ENCODE measurements at regions not wholly inside any gene's neighbourhood (a gene's known extent, or its start where the extent isn't known, plus 50 kb on each side); places are given as distances from the start of the nearest gene placed in this dataset.
"Not testable (repeated sequence)": the region's sequence is repeated elsewhere in the genome, so short reads cannot be mapped to it uniquely, and the experiment has no call there.

DNA sequence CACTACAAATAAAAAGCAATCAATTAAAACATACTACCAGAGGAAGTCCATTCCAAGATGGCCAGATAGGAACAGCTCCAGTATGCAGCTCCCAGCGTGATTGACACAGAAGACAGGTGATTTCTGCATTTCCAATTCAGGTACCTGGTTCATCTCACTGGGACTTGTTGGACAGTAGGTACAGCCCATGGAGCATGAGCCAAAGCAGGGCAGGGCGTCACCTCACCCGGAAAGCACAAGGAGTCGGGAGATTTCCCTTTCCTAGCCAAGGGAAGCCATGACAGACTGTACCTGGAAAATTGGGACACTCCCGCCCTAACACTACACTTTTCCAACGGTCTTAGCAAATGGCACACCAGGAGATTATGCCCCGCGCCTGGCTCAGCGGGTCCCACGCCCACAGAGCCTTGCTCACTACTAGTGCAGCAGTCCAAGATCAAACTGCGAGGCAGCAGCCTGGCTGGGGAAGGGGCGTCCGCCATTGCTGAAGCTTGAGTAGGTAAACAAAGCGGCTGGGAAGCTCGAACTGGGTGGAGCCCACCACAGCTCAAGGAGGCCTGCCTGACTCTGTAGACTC lies 106.0 kb downstream of the BUD13 start:
- DNase-seq (ENCODE audit: low spot score) = not testable (repeated sequence)

DNA sequence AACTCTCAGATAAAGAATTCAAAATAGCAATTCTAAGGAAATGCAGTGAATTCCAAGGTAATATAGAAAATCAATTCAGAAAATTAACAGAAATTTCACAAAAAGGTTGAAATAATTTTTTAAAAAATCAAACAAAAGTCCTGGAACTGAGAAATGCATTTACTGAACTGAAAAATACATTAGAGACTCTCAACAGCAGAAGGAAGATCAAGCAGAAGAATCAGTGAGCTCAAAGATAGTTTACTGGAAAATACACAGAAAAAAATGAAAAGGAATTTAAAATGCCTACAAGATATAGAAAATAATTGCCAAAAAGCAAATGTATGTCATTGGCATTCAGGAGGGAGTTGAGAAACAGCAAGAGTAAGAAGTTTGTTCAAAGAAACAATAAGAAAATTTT lies 107.3 kb downstream of the BUD13 start:
- DNase-seq (ENCODE audit: low spot score) = no peak

DNA sequence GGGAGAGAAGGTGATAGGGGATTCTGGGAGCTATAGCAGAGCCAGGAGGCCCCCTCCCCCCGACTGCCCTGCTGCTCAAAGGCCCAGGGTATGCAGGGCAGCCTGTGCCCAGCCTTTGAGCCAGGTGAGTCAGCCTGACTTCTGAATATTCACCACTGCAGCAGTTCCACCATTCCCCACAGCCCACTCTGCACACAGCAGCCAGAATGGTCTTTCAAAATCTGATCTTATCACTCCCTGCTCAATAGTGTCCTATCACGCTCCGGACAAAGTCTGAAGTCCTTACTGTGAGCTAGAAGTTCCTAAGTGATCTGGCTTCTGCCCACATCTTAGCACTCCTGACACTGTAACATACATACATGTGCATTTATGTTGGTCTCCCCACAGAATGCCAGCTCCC lies 111.7 kb downstream of the BUD13 start:
- no peak for DNase-seq (ENCODE audit: low spot score)

DNA sequence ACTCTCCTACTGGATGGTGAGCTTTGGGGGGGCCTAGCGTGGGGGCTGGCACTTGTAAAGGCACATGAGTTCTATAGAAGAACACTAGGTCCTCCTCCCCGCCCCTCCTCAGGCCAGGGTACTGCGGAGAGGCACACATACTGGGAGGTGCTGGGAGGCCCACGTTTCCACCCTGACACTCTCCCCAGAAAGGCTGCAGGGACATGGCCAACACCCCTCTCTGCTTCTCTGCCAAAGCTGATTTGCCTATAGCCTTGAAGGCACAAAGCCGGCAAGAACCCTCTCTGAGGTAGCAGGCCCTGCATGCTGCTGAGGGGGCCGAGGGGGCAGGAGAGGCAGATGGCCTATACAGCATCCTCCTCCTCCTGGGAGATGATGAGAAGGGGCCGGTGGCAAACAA lies 112.8 kb downstream of the BUD13 start:
- DNase-seq (ENCODE audit: low spot score) = no peak

DNA sequence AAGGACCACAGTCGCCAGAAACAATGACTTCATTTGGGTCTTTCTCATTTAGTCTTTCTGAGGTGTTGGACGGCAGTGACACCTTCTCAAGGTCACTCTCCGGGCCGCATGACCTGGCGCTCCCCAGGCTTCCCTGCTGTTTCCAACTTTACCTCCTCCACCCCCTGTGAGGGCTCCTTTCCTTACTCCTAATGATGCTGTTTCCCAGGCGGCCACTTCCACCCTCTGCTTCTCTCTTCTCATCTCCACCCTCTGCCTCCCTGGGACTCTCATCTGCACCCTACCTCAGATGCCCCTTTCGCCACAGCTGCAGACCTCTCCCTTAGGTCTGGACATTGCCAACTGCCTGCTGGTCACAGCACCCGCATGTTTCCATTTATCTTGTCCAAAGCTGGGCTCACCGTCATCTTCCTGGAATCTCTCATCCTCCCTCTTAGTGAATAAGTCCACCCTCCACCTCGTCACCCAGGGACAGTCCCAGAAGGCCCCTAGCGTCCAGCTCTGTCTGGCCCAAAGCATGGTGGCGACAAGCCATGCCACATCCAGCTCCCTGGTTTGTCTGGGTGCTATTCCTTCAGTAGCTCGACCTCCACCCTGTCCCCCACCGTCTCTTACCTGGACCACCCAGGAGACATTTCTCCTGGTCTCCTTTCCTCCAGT lies 113.8 kb downstream of the BUD13 start:
- DNase-seq (ENCODE audit: low spot score) = no peak

DNA sequence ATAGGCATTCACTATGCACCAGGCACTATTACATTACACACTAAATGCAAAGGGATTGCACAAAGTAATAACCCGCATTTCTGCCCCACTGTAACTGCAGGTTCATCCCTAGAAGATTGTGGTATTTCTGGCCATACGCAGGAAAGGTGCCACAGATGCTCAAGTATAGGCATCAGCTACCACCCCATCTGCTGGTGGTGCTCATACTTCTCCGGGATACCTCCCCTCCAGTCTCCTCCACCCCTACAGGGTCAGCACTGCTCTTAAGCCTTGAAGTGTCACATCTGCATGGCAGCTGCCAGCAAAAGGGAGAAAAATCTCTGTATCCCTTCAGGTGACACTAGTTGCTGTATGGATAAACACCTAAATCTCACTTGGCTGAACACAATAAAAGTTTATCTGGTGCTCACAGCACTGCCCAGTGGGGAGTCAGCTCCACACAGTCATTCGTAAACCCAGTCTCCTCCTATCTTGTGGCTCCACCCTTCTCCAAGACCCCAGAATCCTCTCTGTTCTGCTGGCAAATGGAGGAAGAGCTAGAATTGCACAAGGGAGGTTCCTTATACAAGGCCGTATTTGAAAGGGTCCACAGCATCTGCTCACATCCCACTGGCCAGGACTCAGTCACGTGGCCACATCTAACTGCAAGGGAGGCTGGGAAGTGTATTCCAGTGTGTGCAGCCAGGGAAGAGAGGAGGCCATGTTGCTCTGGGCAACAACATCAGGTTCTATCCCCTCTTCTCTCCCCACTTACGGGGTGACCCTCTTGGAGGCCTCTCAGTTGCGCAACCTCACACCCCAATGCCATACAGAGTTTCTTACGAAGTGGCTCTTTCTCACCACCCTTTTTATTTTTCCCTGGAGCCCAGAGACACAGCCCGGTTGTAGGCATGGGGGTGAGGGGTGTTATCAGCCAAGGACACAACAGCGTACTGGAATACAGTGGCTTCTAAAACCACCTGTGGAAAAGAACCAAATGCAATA lies 114.7 kb downstream of the BUD13 start:
- DNase-seq (ENCODE audit: low spot score) = no peak

DNA sequence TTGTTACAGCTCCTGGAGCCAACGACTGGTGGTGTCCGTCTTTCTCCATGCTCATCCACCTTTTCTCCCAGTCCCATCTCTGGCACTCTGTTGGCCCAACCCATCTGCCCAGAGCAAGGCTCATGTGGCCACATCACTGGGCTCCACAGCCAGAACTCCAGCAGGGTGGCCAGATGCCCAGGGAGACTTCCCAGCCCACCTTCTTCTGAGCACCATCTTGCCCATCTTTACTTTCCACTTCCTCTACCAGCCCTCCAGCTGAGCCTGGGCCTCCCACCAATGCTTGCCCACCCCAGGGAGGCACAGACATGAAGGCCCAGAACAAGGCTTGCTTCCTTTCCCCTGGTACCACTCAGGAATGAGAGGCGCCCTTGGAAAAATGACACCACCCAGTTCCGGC lies 116.8 kb downstream of the BUD13 start:
- DNase-seq (ENCODE audit: low spot score) = no peak

DNA sequence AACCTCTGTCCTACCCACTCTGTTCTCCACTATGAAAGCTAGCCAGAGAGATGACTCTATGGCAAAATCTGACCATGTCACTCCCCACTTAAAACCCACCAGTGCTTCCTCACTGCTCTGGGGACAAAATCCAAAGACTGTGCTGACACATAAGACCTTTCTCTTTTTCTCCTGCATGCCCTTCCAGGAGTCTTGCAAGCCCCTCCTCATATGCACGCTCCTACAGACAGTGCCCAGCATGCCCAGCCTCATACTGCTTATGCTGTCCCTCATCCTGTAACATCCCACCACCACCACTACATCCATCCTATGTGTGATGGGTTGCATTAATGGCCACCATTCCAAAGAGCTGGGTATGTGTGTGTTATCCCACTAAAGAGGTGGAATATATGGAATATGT lies 118.3 kb downstream of the BUD13 start:
- DNase-seq (ENCODE audit: low spot score) = no peak

DNA sequence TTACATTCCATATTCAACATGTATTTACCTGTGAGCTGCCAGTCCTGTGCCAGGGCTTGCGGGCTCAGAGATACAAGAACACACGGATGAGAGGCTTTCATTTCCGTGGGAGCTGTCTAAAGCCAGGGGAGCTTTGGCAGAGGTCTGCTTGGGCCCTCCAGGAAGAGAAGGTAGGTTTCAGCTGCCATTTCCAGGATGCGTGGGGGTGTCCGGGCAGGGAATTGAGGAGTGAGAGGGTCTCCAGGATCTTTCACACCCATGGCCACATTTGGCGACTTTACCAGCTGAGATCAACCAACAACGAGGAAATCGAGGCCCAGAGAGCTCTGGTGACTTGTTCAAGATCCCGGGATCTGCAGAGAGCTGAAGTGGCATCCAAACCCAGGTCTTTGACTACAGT lies 119.6 kb downstream of the BUD13 start:
- DNase-seq (ENCODE audit: low spot score) = no peak

DNA sequence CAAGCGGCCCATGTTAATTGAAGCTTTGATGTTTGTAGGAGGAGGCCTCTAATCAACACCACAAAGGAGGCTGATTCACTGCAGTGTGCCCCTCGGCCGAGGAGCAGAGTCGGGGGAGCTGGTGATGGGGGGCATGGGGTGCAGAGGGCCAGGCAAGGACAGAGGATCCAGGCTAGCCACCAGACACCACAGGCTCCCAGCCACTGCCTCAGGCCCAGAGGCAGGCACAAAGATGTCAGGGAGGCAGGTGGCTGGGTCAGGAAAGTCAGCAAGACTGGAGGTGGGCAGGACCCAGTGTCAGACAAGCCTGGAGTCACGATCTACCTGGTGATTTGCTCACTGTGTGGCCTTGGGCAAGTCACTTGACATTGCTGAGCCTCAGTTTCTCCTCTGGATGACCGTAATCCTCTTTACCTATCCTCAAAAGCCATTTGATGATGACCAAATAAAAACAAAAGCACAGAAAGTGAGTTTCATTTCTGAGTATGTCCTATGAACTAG lies 121.0 kb downstream of the BUD13 start:
- DNase-seq (ENCODE audit: low spot score) = no peak

DNA sequence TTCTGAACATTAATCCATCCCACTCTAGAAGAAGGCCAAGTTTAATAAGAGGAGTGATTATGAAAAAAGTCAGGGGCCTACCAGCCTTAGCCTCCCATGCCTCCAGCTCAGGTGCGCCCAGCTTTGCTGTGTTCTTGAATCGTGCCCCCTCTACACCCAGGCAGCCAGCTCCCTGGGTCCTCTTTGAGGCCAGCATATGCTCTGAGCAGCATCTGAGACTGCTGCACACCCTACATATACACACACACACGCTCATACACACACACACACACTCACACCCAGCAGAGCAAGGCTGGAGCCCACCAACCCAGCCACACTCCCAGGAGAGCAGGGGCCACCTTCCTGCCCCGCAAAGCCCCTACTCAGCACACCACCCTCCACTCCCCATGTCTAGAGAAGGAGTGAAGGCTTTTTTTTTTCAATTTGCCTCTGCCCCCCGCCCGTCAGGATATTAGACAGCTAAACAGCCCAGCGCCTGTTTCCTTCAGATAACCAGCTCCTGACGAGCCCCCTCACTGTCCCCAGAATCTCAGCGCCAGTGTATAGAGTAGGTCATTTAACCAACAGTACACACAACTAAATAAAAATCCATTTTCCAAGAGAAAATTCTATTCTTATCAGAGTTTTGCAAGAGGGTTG lies 121.6 kb downstream of the BUD13 start:
- no peak for DNase-seq (ENCODE audit: low spot score)

DNA sequence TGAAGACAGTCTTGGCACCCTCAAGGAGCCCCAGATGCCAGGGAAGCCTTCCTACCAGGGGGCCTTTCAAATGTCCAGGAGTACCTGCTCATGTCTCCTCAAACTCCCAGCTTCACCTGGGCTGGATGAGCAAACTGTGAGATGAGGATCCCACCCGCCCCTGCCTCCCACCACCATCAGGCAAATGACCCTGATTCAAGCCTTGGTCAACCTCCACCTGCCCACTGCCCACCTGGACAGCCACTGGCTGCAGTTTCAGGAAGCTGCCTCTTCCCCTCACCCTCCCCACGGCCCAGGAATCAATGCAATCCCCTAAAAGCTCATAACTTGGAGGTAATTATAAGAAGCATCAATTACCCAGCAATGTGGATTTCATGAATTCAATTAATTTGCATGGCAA lies 122.7 kb downstream of the BUD13 start:
- no peak for DNase-seq (ENCODE audit: low spot score)

DNA sequence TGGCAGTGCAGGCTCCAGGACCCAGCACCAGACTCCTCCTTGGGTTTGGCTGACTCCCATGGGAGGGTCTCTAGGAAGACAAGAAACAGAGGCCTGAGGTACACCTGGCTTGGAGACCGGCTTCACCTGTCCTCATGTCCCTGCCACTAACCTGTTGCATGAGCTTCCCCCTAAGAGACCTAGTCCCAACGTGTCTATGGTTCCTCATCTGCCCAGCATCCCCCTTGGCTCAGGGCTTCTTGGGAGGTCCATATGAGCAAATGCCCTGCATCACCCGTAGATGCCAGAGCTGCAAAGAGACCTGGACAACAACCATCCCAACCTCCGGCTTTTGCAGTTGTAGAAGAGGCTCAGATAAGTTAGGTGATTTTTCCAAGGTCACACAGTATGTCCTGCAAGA lies 123.5 kb downstream of the BUD13 start:
- DNase-seq (ENCODE audit: low spot score) = no peak

DNA sequence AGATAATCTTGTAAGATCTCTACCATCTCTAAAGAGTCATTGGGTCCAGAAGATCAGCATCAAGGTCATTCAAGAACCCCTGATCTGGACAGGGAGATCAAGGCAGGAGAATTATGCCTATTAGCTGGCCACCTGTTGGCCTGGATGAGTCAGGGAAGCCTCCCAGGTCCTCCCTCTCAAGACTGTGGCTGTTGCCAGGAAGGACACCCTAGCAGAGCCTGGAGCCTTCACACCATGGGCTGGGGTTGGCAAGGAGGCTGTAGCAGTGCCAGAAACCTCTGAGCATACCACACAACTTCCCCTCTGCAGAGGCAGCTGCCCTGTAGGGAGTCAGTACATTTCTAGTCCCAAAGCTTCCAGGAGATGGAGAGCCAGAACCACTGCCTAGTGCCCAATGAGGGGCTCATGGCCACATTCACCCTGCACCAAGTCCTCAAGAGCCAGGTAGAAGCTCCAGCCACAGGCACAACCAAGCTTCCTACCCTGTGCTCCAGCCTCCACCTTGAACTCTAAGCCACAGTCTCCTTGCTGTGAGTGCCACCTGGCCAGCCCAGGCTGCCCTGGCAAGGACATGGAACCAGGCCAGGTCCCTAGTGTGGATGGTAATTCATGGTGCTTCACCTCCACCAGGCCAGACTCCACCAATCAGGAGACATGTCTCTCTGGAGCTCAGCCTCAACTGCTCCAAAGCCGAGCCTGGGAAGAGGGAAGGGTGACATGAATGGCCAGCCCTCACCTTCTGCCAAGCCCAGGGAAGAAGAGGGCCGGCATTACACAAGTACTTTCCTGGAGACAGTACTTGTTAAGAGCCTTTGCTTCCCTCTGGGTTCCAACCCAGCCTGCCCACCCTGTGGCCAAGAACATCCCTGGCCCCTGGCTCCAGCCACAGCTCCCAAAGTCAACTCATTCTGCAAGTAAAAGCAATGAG lies 124.3 kb downstream of the BUD13 start:
- no peak for DNase-seq (ENCODE audit: low spot score)

DNA sequence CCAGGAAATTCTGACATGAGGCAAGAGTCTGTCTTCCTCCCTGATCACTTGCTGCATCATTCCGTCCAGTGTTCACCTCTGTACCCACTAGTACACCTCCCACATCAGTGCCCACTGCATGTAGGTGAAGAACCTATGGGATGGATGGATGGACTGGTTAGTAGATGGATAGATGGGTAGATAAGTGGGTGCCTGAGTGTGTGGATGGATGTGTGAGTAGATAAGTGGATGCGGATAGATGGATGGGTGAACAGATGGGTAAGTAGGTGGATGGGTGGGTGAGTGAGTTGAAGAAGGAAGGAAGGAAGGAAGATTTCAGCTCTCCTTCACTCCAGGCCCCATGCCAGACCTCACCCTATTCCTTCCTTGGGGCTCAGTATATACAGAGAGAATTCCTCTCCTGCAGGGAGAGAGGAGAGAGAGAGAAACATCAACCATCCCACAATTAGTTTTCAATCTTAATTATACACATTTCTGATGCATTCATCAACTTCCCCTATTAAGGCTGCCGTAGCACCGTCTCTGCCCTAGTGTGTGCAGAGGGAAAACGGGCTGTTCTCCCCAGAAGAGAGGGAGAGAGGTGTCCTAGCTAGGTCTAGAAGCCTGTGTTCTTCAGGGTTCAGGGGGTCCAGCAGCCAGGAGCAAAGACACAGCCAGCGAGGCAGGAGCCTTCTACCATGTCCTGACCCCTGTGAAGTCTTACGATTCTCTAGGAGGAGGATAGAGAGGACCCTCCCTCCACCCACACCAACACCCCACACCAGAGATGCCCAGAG lies 125.3 kb downstream of the BUD13 start:
- no peak for DNase-seq (ENCODE audit: low spot score)

DNA sequence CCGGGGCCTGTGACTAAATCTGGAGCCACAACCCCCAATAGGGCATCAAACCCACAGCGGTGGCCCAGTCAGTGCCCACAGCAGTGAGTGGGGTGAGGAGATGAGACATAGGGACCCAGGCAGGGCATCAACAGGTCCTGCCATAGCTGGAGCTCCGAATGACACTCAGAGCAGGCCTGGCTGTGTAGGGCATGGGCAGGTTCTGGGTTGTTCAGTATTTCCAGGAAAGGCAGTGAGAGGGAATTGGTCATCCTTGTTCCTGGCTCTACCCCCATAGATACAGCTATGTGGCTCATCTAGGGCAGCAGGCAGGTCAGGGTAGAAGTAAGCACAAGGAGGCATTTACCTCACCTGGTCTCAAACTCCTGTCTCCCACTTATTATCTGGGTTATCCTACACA lies 126.6 kb downstream of the BUD13 start:
- DNase-seq (ENCODE audit: low spot score) = no peak

DNA sequence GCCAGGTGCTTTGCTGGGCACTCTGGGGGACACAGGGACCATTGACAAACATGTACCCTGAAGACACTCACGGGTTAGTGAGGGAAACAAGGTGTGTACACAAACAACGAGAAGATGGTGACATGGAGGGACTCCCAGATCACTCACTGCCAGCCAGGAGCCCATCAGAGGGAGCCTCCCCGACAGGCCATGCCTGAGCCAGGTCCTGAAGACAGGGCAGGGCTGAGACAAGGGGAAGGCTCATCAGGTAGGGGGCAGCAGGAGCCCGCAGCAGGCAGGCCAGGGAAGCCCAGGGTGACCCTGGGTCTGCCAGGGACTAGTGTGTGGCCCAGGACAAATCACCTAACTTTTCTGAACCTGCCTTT lies 127.9 kb downstream of the BUD13 start:
- DNase-seq (ENCODE audit: low spot score) = no peak

DNA sequence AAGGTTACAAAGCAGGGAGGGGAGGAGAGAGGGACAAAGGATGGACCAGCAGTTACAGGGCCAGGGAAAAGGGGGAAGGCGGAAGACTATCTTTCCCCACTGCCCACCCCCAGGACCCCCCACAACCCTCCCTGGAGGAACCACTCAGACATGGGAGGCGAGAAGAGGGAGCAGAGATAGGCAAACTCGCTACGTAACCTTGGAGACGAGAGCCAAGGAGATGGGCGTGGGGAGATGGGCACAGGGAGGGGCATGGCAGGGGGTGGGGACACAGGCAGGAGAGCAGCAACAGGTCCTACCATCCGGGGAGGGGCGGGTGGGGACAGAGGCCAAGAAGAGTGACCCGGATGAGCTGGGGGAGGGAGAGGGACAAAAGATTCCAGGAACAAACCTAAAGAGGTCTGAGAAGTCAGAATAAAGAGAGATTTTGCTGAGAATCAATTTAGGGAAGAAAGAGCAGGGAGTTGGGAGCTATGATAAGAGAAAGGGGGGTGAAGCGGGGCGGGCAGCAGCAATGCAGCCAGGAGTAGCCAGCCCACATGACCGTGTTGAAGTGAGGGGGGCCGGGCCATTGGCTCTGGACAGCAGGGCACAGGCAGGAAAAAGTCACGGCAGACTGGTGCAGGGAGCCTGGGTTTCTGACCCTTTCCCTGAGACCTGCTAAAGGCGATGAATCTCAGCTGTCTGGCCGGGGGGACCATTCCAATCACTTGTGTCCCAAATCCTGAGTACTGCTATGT lies 128.4 kb downstream of the BUD13 start:
- no peak for DNase-seq (ENCODE audit: low spot score)

DNA sequence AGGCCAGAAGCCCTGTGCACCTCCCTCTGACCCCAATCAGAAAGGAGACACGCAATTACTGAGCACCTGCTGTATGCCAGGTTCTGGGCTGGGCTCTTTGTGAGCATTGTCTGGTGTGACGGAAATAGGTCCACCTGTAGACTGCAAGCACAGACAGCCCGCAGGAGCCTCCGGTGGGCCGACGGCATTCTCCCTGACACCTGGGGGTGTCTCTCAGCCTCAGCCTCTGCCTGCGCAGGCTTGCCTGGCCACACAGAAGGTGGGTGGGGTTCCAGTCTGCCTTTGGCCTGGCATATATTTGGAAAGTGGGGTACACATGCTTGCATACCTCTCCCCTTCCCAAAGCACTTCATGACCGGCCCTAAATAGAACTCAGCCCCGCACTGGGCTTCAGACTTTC lies 129.3 kb downstream of the BUD13 start:
- no peak for DNase-seq (ENCODE audit: low spot score)

DNA sequence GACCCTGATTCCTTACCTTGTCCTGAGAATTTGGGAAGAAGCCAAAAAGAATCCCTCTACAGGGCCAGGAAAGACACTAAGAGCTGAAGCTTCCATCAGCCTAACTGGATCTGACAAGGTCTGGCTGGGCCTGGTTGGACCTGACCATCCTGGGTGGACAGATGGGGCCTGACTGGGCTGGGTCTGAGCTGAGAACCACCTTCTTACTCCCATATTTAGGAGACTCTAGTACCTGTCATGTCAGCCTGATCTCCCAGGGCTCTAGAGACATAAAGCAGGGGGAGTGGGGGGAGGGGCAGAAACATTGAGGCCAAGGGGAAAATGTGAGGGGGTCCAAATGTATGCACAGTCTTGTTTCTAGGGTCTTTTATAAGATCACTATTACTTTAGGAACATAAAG lies 129.9 kb downstream of the BUD13 start:
- no peak for DNase-seq (ENCODE audit: low spot score)
